Erythroblast (primary cell): ENCODE measurements at regions not wholly inside any gene's neighbourhood (a gene's known extent, or its start where the extent isn't known, plus 50 kb on each side); places are given as distances from the start of the nearest gene placed in this dataset.

Experiments
- DNase-seq, 2 experiments: peaks; one replicate each; lab custom pipeline; 2025; lab: John Stamatoyannopoulos, UW
- GATA1 ChIP-seq: IDR thresholded peaks from 2 replicates; pipeline ENCODE4 v1.6.1; 2011; ENCODE audit warnings: low read depth, mild to moderate bottlenecking, control low read depth, low read length, moderate library complexity
- POLR2A ChIP-seq: IDR thresholded peaks from 2 replicates; pipeline ENCODE4 v1.6.1; 2011; ENCODE audit warnings: mild to moderate bottlenecking, low read length

DNA sequence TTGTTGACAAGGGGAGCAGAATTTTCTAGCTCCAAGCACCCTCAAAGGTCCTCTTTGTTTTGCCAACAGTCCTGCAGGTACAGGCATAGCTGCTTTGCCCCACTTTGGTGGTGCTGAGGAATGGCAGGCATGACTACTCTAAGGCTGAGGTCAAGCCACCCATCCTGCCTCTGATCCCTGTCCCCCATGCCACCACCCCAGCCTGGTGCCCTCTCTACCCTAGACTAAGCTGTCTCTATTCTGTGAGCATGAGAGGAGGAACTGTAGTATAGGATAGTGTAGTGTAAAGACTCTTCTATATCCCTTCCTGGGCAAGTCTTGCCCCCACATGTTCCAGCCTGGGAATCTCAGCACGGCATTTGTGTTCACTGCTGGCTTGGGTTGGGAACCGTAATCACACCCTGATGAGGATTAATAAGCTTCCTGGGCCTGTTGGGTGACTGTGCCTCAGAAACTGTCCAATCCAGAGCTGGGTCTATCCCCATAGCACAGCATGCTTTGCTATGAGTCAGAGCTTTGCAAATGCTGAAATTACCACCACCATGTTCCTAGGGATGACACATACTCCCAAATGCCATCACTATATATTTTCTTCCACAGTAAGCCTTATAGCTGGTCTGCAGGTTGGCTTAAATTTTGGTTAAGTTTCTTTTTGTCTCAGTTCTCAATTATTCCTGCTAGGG, 105.7 kb upstream of the PPP2R5A start:
- no peak for DNase-seq
- TF ChIP-seq GATA1 = no peak
- no peak for TF ChIP-seq POLR2A

DNA sequence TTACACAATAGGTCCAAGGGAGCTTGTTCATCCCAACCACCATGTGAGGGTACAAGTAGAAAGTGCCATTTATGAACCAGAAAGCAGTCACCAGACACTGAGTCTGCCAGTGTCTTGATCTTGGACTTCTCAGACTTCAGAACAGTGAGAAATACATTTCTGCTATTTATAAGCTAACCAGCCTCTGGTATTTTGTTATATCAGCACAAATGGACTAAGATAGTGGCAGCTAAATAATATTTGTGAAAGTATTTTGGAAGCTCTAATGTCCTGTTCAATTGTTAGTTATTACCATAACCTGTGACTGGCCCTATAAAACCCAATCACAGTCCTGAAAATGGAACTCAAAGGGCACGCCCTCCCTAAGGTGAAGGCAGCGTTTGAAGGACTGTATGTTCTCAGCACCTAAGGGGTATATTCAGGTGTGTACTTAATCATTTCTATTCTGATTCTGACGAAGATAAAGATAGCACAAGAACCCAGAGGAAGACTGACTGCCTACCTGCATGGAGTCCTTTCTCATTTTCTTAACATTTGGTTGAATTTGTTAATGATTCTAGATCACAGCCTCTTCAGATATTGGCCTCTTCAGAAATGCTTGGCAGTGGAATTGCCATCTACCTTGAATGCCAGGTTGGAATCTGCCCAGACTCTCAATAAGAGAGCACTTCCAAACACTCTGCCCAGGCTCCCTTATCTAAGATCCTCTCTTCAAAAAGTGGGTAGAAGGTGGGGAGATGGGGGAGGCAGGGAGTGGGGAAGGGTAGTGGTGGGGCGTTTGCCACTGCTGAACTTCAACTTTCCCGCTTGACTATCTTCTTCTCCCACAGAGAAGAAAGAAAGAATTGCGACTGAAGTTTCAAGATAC, 104.0 kb upstream of the PPP2R5A start:
- DNase-seq = no peak
- TF ChIP-seq POLR2A (no peak), GATA1 (no peak)

DNA sequence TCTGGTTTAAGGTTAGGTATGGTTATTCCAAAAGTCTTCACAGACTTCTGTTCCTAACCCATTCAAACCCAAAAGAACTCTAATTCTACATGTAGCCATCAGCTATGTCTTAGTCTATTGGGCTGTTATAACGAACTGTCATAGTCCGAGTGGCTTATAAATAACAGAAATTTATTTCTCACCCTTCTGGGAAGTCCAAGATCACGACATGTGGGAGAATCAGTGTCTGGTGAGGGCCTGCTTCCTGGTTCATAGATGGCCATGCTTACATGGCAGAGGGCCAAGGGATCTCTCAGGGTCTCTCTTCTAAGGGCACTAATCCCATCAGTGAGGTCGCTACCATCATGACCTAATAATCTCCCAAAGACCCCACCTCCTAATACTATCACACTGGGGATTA, 103.0 kb upstream of the PPP2R5A start:
- no peak for DNase-seq
- TF ChIP-seq GATA1 (no peak), POLR2A (no peak)

DNA sequence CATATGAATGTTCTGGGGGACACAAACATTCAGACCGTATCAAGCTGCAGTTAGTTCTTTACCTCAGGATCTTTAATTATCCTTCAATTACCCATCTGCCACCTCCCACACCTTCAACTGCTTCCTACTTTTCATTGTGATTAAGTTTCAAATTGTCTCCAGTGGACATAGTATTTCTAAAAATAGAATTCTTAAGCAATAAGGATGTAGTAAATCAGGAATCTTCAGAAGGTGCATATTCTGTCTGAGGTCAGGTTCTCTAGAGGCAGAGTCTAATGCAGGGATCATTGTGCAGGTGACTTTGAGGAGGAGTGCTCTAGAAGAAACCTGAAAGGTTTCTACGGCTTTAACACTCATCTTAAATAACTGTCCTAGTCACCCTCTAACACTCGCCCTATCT, 102.6 kb upstream of the PPP2R5A start:
- no peak for TF ChIP-seq POLR2A
- TF ChIP-seq GATA1 = no peak
- DNase-seq = no peak

DNA sequence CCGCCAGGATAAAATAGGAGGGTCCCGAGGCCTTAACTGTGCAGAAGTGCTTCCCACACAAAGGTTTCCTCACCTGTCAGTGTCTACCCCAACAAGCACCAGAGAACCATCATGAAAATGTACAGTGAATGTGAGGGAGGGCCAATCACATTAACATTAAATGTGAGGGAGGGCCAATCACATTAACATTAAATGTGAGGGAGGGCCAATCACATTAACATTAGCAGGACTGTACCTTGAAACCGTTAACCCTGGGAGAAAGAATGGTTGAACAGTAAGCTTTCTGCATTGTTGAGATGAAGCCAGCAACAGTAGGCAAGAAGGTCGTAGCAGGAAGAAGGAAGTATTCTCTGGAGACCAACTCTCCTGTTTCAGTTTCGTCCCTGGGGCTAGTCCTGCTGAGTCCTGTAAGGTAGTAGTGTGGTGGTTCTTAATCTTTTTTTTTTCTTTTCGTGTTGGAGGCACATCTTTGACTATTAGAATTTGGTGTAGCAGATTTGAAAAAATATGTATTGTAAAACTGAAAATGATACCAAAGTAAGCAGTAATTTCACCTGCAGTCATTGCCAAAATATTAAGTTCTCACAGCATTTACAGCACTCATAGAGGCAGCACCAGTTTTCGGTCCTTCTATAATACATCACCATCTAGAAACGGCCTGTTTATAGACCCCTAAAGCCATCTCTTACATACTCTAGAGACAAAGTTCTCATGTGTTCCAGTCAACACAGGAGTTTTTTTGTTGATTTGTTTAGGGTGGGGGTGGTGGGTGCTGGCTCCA, 98.6 kb upstream of the PPP2R5A start:
- TF ChIP-seq GATA1 (no peak), POLR2A (no peak)
- DNase-seq = no peak

DNA sequence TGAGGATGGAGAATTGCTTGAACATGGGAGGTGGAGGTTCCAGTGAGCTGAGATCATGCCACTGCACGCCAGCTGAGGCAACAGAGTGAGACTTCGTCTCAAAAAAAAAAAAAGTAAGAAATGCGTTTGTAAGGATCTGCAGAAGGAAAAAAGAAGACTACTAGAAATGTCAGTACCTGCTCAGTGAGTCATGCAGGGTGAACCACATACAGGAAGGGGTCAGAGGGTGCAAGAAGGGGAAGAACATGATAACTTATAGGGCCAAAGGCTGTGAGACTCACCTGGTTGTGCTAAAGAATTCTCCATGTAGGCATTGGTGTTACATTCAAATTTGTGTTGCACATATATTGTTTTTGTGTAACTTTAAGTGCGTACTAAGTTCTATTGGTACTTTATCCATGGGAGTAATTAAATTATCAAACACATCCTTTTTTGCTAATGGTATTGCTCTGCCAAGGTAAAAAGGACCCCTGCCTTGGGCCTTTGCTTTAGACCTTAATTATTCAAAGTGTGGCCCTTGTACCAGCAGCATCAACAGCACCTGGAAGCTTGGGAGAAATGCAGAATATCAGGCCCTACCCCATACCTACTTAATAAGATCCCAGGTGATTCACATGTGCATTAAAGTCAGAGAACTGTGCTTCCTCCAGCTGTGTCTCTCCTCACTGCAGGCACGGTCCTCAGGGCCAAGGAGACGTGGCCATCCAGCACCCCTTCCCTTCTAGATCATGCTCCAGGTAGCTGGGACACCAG, 96.4 kb upstream of the PPP2R5A start:
- DNase-seq = no peak

DNA sequence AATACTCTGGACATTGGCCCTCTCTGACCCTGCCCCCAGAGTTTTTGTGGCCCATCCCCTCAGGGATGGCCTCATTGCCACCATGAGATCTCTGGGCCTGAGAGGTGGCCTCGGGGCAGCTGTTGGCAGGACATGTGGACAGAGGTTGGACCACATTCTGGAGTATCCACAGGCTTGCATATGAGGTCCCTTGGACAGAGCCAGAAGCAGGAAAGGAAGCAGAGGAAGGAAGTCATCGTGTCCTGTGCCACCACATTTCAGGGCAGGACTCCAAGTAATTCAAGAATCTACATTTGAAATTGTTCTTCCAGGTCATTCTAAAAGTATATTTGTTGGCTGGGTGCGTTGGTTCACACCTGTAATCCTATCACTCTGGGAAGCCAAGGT, 95.9 kb upstream of the PPP2R5A start:
- no peak for TF ChIP-seq POLR2A
- no peak for TF ChIP-seq GATA1
- DNase-seq = no peak

More for the DNA sequence above, 96.4 kb upstream of the PPP2R5A start:
- TF ChIP-seq POLR2A = no peak
- TF ChIP-seq GATA1 = no peak

DNA sequence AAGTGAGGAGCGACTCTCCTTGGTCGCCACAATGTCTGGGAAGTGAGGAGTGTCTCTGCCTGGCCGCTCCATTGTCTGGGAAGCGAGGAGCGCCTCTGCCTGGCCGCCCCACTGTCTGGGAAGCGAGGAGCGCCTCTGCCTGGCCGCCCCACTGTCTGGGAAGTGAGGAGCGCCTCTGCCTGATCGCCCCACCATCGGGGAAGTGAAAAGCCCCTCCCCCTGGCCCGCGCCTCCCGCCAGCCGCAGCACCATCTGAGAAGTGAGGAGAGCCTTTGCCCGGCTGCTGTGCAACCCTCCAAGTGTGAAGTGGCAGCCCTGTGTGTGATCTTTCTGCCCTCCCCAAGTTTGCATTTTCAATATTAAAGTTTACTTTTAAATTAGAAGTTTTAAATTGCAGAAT, 95.0 kb upstream of the PPP2R5A start:
- no peak for TF ChIP-seq POLR2A
- TF ChIP-seq GATA1 = no peak
- no peak for DNase-seq

DNA sequence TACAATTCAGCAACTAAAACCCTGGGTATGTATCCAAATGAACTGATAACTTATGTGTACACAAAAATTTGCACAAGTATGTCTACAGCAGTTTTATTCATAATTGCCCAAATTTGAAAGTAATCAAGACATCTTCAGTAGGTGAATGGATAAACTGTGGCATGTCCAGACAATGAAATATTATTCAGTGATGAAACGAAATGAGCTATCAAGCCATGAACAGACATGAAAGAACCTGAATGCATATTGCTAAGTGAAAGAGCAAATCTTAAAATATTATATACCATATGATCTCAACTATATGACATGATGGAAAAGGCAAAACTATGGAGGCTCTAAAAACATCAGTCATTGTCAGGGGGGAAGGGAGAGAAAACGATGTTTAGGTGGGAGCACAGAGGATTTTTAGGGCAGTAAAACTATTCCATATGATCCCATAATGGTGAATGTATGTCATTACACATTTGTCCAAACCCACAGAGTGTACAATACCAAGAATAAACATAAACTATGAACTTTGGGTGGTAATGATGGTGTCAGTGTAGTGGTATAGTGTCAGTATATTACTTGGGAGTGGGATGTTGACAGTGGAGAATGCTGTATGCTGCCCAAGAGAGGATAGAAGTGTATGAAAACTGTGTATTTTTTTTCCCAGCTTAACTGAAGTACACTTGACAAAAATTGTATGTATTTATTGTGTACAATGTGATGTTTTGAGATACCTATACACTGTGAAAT, 92.8 kb upstream of the PPP2R5A start:
- DNase-seq = no peak
- TF ChIP-seq GATA1 (no peak), POLR2A (no peak)

DNA sequence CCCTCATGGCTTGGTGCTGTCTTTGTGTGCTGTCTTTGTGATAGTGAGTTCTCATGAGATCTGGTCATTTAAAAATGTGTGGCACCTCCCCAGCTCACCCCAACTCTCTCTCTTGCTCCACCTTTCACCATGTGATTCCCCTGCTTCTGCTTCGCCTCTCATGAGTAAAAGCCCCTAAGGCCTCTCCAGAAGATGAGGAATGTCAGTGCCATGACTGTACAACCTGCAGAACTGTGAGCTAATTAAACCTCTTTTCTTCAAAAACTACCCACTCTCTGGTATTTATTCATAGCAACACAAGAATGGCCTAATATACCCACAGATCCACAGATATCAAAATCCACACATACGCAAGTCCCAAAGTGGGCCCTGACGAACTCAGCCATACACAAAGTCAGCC, 88.9 kb upstream of the PPP2R5A start:
- DNase-seq = no peak
- TF ChIP-seq GATA1 (no peak), POLR2A (no peak)

DNA sequence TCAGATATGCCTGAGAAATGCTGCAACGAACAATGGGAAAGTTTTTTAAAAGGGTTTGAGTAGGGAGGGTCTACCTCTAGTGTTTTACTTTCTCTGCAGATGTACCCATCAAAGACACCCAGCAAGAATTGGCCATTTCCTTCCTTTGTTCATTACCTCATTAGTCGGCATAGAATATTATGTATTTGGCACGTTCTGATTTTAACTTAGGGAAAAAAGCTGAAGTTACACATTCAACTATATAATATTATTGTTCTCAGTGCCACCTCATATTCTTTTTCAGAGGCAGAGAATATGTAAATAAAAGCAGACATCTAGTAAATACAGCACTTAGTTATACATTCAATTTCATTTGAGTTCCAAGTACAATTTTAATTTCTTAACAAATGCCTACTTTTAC, 83.7 kb upstream of the PPP2R5A start:
- TF ChIP-seq POLR2A (no peak), GATA1 (no peak)
- no peak for DNase-seq

DNA sequence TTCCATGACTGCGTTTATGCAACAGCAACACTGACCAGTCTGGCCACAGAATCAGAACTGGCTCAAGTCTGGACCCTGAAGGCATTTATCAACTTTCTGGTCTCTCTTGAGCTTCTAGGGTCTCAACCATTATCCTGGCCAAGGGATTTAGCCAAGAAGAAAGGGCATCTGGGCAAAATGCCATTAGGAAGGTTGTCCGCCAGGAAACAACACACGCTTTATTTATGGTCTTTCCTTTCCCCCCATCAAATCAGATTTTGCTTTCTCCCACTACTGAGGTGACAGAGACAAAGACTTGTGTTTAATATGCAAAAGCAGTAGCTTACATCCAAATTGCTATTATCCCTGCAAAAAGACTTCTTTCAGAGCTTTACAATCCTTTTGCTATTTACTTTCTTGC, 81.6 kb upstream of the PPP2R5A start:
- TF ChIP-seq GATA1 (no peak), POLR2A (no peak)
- DNase-seq = no peak
